ENCODE measurements at regions not wholly inside any gene's neighbourhood (a gene's known extent, or its start where the extent isn't known, plus 50 kb on each side); places are given as distances from the start of the nearest gene placed in this dataset.

DNA sequence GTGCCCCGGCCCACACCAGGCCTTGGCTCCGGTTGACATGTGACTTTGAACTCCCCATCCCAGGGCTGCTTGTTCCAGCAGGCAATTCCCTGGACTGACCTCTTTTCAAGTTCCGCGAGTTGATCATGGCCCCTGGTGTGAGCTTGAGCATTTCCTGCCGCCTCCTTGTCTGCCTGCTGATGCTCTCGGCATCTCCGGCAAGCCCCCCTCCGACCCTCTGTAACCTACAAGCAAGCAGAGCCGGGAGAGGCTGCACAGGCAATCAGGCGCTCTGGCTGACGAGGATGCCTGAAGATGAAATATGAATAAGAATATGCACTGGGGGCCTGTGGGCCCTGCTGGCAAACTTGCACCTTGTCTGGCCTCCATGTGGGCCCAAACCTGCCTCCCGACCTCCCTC, 304.9 kb upstream of the MKI67 start:
- DNase-seq = no peak

- DNase-seq = no peak
These were observed 305.3 kb upstream of the MKI67 start for GRCh38 chr10:128431506-128431905.

DNA sequence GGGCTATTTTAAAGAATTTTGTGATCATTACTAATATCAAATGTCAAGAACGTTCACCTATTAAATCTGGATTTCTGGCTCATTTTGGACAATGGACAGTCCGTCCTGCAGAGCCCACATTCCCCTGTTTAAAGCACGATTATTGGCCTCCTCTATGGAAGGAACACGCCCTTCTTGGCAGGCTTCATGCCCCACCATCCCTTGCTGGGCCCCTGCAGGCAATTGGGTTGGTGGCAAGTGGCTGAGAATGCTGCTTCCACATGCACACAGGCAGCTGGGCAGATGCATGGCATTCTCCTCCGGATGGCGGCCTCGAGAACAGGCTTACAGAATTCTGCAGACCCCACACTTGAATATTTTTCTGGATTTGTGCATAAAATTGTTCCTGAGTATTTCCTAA, 305.8 kb upstream of the MKI67 start:
- DNase-seq = no peak

DNA sequence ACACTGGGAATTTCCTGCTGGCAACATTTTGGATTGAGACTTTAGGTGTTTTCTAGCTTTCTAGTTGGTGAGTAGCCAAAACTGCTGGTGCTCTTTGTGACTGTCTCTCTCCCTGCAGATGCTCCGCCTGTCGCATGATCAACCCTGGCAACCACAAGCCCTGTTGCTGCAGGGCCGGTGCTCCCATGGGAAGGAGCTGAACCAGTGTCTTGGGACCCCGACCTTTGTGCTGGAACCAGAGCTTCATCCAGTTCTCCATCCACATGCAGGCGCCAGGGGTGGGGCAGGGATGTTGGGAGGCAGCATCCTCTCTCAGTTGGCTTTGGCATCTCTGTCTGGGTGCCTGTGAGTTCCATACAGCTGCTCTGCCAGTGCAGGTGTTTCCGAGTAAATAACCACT, 306.2 kb upstream of the MKI67 start:
- no peak for DNase-seq

GRCh38 chr10:128435811-128436210, 309.6 kb upstream of the MKI67 start:
- DNase-seq = no peak

- DNase-seq = no peak
These were observed 311.6 kb upstream of the MKI67 start for GRCh38 chr10:128437786-128438345.

- no peak for DNase-seq
These were observed 312.3 kb upstream of the MKI67 start for GRCh38 chr10:128438417-128439063.

DNA sequence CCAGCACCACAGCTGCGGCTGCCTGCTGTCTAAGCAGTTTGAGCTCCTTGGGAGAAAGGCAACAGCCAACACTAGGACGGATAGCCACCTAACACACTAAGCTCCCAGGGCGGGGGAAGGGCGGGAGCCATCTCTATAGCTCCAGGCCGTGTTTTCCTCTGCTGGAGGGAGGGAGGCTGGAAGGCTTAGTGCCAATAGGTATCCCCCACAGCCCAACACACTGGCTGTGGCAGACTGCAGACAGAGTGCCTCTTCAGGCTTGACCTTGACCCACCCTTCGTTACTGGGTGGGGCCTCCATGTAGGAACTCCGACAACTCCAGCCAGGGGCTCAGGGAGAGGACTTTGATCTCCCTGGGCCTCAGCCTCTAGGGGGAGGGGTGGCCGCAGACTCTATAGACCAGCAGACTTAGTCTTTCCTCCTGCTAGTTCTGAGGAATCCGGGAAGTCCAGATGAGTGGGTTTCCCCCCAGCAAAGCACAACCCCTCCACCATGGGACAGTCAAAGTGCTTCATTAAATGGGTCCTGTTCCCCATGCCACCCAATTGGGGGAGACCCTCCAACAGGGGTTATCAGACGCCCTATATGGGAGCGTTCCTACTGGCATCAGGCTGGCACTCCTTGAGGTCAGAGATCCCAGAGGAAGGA, 314.4 kb upstream of the MKI67 start:
- no peak for DNase-seq

GRCh38 chr10:128443925-128444518, 317.8 kb upstream of the MKI67 start:
- DNase-seq = no peak

- no peak for DNase-seq
These were observed 322.6 kb upstream of the MKI67 start for GRCh38 chr10:128448796-128449195.

- DNase-seq = no peak
These were observed 325.7 kb upstream of the MKI67 start for GRCh38 chr10:128451879-128452278.

DNA sequence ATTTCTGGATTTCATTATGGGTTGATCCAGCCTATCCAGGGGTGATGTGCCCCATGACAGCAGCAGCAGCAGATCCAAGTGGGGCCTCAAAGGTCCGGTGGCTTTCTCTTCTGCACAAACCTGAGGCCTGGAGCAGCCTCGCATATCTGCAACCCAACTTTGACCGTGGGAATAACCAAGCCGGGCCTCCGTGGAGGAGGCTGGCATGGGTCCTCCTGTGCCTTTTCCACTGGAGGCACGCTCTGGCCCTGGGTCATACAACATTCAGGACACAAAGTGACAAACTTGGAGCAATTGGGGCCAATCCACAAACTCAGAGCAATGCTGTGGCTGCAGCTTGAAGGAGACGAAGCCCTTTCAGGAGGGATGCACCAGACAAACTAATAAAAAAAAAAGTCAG, 330.0 kb upstream of the MKI67 start:
- DNase-seq = no peak

DNA sequence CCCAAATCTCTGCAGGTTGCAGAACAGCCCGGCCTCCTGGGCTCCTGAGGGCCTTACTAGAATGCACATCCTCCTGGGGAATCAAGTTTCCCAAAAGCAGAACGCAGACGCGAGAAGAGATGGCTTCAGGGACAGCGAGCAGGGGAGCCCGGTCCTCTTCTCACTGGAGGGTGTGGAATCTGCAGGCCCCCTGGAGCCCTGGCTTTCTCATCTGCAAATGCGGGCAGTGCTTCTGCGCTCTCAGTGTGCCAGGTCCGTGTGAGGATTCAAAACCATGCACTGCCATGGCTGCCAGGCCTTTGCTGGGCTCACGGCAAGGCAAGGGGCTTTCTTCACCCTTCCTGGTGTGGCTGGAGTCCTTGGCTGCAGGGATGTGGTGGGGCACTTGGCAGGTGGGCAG, 330.9 kb upstream of the MKI67 start:
- DNase-seq = no peak

DNA sequence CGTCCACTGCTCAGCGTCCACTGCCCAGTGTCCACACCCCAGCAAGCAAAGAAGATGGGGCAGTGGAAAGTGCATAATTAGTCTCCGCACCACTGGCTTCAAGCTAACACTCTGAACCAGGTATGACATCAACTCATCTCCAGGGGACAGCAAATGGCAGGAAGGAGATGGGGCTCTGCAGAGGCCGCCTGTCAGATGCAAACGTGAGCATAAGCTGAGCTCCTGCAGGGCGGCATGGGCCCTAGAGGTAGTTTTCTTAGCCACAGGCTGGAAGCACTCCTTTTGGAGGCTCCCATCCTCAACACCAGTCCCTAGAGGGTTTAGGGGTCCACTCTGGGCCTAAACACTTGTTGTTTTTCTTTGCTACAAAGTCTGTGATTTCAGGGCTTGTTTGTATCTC, 335.8 kb upstream of the MKI67 start:
- no peak for DNase-seq

- DNase-seq = no peak
These were observed 336.6 kb upstream of the MKI67 start for GRCh38 chr10:128462844-128463243.

GRCh38 chr10:128463991-128464760, 338.0 kb upstream of the MKI67 start:
- no peak for DNase-seq

GRCh38 chr10:128465697-128466096, 339.5 kb upstream of the MKI67 start:
- no peak for DNase-seq

GRCh38 chr10:128466831-128467371, 340.7 kb upstream of the MKI67 start:
- DNase-seq = no peak

DNA sequence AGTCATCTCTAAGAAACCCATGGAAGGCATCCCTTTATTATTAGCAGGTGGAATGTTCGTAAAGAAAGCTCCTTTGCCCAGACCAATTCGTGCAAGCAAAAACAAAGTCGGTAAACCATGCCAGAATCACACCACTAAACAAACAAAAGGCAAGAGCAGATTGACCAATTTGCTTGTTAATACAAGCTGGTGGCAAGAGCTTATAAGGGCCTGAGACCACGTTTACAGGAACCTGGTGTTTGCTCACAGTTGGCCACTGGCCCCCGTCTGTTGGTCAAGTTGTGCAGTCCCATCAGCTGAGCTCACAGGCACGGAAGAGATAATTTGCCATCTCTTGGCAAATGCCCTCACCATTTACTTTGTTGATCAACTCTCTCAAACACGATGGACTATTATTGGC, 342.2 kb upstream of the MKI67 start:
- no peak for DNase-seq

GRCh38 chr10:128469515-128469914, 343.3 kb upstream of the MKI67 start:
- DNase-seq = no peak

- no peak for DNase-seq
These were observed 344.2 kb upstream of the MKI67 start for GRCh38 chr10:128470321-128470965.

DNA sequence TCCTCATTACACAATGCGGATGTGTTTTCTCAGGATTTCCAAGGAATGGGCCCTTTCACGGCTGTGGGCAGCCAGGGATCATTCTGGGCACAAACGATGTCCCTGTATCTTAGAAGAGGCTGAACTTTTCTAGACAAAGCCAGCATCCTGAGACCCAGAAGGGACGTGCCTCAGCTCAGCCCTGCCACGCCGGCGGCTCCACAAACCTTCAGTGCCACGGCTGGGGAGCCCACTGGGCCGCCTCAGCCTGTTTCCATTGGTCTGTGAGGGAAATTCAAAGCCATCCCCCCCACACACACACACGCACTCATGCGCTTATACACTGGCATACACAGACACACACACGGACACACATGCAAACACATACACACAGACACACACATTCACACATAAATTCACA, 344.9 kb upstream of the MKI67 start:
- DNase-seq = no peak

DNA sequence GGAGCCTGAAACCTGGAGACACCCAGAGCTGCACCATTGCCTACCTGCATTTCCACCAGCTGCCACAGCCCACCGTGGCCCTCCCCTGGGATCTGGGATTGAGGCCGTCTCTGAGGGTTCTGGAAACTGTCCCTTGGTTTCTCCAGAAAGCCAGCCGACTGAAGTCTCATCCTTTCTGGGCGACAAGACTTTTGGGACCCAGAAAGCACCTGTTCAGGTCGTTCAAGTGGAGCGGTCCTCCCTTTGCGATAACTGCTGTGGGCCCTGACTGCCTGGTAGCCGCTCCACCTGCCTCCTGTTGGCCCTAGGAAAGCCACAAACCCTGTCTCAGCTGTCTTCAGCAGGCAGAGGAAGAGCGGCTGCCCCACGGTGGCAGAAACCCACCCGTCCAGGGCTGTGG, 346.0 kb upstream of the MKI67 start:
- no peak for DNase-seq

Data from NCI-H2227 treated with DMSO at 0.1 percent for 48 hours (cell line).